ENCODE measurements at regions not wholly inside any gene's neighbourhood (a gene's known extent, or its start where the extent isn't known, plus 50 kb on each side); places are given as distances from the start of the nearest gene placed in this dataset.
A peak's percentile ranks its signal among the peaks of the same experiment; 100 is the strongest.

GRCh38 chr15:69815793-69816192 is 281.9 kb downstream of the TLE3 start:
- Histone ChIP-seq H2AFZ (ENCODE audit: low read depth, low read length) (no peak overlapping the region), H2BK15ac (ENCODE audit: low read depth, poor library complexity, severe bottlenecking) (no peak overlapping the region), H3K4me3 (ENCODE audit: insufficient read depth in 1 of 2, low read depth in 1 of 2, low read length in 2 of 2) (no peak overlapping the region), H3K23ac (ENCODE audit: low read length in 2 of 2) (no peak overlapping the region), H3K14ac (ENCODE audit: low read length in 2 of 2) (no peak overlapping the region), H2BK12ac (ENCODE audit: low read length in 2 of 2) (no peak overlapping the region), H3K4ac (ENCODE audit: low read depth in 1 of 2, low read length in 2 of 2) (no peak overlapping the region), H3K9me3 (ENCODE audit: control insufficient read depth, low read length) (no peaks in the 10 kb centered on the region), H3K36me3 (ENCODE audit: control insufficient read depth in 1 of 2, insufficient read depth in 2 of 2, low read depth in 1 of 2, low read length in 2 of 2) (no peaks in the 10 kb centered on the region), H2BK5ac (ENCODE audit: low read depth, low read length, poor library complexity, severe bottlenecking) (no peak overlapping the region), H4K8ac (ENCODE audit: low read length) (no peak overlapping the region), H3K18ac (ENCODE audit: low read depth in 1 of 2, low read length in 2 of 2) (no peak overlapping the region), H3K27ac (ENCODE audit: low read length, poor library complexity, severe bottlenecking) (no peak overlapping the region), H3K4me1 (ENCODE audit: control insufficient read depth, insufficient read depth, low read depth, low read length) (peaks cover 7% of the 10 kb centered on the region), H2BK120ac (ENCODE audit: low read depth, low read length) (no peak overlapping the region), H3K4me2 (ENCODE audit: low read length, poor library complexity, severe bottlenecking) (no peak overlapping the region), H2AK5ac (ENCODE audit: low read length, severe bottlenecking) (no peak overlapping the region), H3K9ac (ENCODE audit: low read length) (no peak overlapping the region), H3K79me1 (replicated peaks; ENCODE audit: low read length, poor library complexity, severe bottlenecking) (no peaks in the 10 kb centered on the region), H3K27me3 (ENCODE audit: control insufficient read depth in 1 of 2, insufficient read depth in 1 of 2, low read length in 2 of 2) (peaks cover 14 to 70% of the 10 kb centered on the region in 2 experiments), H4K91ac (ENCODE audit: low read length) (no peak overlapping the region)
- WGBS, result 100% methylated on average over 1 of the region's 2 CpGs
- no peak for DNase-seq

GRCh38 chr15:69816522-69816921 is 281.2 kb downstream of the TLE3 start:
- no peaks in the 10 kb centered on the region for H3K9me3 ChIP-seq (ENCODE audit: control insufficient read depth, low read length)
- no peak overlapping the region for H2BK15ac ChIP-seq (ENCODE audit: low read depth, poor library complexity, severe bottlenecking)
- H2AFZ ChIP-seq (ENCODE audit: low read depth, low read length), result no peak overlapping the region
- no peak overlapping the region for H2BK120ac ChIP-seq (ENCODE audit: low read depth, low read length)
- DNase-seq, result no peak
- no peak overlapping the region for H2BK5ac ChIP-seq (ENCODE audit: low read depth, low read length, poor library complexity, severe bottlenecking)
- WGBS, result 81% methylated on average over 2 of the region's 2 CpGs
- no peak overlapping the region for H3K4me2 ChIP-seq (ENCODE audit: low read length, poor library complexity, severe bottlenecking)
- no peak overlapping the region for H3K4me3 ChIP-seq (ENCODE audit: insufficient read depth in 1 of 2, low read depth in 1 of 2, low read length in 2 of 2)
- no peak overlapping the region for H3K27ac ChIP-seq (ENCODE audit: low read length, poor library complexity, severe bottlenecking)
- H4K8ac ChIP-seq (ENCODE audit: low read length), result no peak overlapping the region
- no peak overlapping the region for H3K4ac ChIP-seq (ENCODE audit: low read depth in 1 of 2, low read length in 2 of 2)
- no peak overlapping the region for H2AK5ac ChIP-seq (ENCODE audit: low read length, severe bottlenecking)
- H3K9ac ChIP-seq (ENCODE audit: low read length), result no peak overlapping the region
- no peaks in the 10 kb centered on the region for H3K36me3 ChIP-seq (ENCODE audit: control insufficient read depth in 1 of 2, insufficient read depth in 2 of 2, low read depth in 1 of 2, low read length in 2 of 2)
- peak overlapping the region in 1 of 2 experiments; percentile 52 for H2BK12ac ChIP-seq (ENCODE audit: low read length in 2 of 2)
- H3K14ac ChIP-seq (ENCODE audit: low read length in 2 of 2), result no peak overlapping the region
- no peaks in the 10 kb centered on the region for H3K79me1 ChIP-seq (replicated peaks; ENCODE audit: low read length, poor library complexity, severe bottlenecking)
- H3K18ac ChIP-seq (ENCODE audit: low read depth in 1 of 2, low read length in 2 of 2), result no peak overlapping the region
- no peak overlapping the region for H3K23ac ChIP-seq (ENCODE audit: low read length in 2 of 2)
- H4K91ac ChIP-seq (ENCODE audit: low read length), result no peak overlapping the region
- peaks cover 14 to 74% of the 10 kb centered on the region in 2 experiments for H3K27me3 ChIP-seq (ENCODE audit: control insufficient read depth in 1 of 2, insufficient read depth in 1 of 2, low read length in 2 of 2)
- peaks cover 10% of the 10 kb centered on the region for H3K4me1 ChIP-seq (ENCODE audit: control insufficient read depth, insufficient read depth, low read depth, low read length)

GRCh38 chr15:69818529-69818928 is 279.2 kb downstream of the TLE3 start:
- WGBS, result 85% methylated on average over 8 of the region's 8 CpGs
- Histone ChIP-seq H2AFZ (ENCODE audit: low read depth, low read length) (no peak overlapping the region), H4K8ac (ENCODE audit: low read length) (peak overlapping the region; percentile 69), H2BK15ac (ENCODE audit: low read depth, poor library complexity, severe bottlenecking) (no peak overlapping the region), H3K14ac (ENCODE audit: low read length in 2 of 2) (no peak overlapping the region), H2AK5ac (ENCODE audit: low read length, severe bottlenecking) (peak overlapping the region; percentile 37), H2BK5ac (ENCODE audit: low read depth, low read length, poor library complexity, severe bottlenecking) (no peak overlapping the region), H4K91ac (ENCODE audit: low read length) (no peak overlapping the region), H2BK12ac (ENCODE audit: low read length in 2 of 2) (no peak overlapping the region), H3K4ac (ENCODE audit: low read depth in 1 of 2, low read length in 2 of 2) (no peak overlapping the region), H3K4me1 (ENCODE audit: control insufficient read depth, insufficient read depth, low read depth, low read length) (peaks cover 7% of the 10 kb centered on the region), H3K18ac (ENCODE audit: low read depth in 1 of 2, low read length in 2 of 2) (no peak overlapping the region), H3K9ac (ENCODE audit: low read length) (no peak overlapping the region), H3K27me3 (ENCODE audit: control insufficient read depth in 1 of 2, insufficient read depth in 1 of 2, low read length in 2 of 2) (peaks cover 14 to 88% of the 10 kb centered on the region in 2 experiments), H3K9me3 (ENCODE audit: control insufficient read depth, low read length) (no peaks in the 10 kb centered on the region), H2BK120ac (ENCODE audit: low read depth, low read length) (no peak overlapping the region), H3K4me2 (ENCODE audit: low read length, poor library complexity, severe bottlenecking) (no peak overlapping the region), H3K27ac (ENCODE audit: low read length, poor library complexity, severe bottlenecking) (no peak overlapping the region), H3K23ac (ENCODE audit: low read length in 2 of 2) (no peak overlapping the region), H3K36me3 (ENCODE audit: control insufficient read depth in 1 of 2, insufficient read depth in 2 of 2, low read depth in 1 of 2, low read length in 2 of 2) (no peaks in the 10 kb centered on the region), H3K79me1 (replicated peaks; ENCODE audit: low read length, poor library complexity, severe bottlenecking) (no peaks in the 10 kb centered on the region), H3K4me3 (ENCODE audit: insufficient read depth in 1 of 2, low read depth in 1 of 2, low read length in 2 of 2) (no peak overlapping the region)
- no peak for DNase-seq

- Histone ChIP-seq H2BK5ac (ENCODE audit: low read depth, low read length, poor library complexity, severe bottlenecking) (peak overlapping the region; percentile 49), H3K4me3 (ENCODE audit: insufficient read depth in 1 of 2, low read depth in 1 of 2, low read length in 2 of 2) (no peak overlapping the region), H3K4me1 (ENCODE audit: control insufficient read depth, insufficient read depth, low read depth, low read length) (peaks cover 4% of the 10 kb centered on the region), H3K4me2 (ENCODE audit: low read length, poor library complexity, severe bottlenecking) (no peak overlapping the region), H4K8ac (ENCODE audit: low read length) (no peak overlapping the region), H3K9me3 (ENCODE audit: control insufficient read depth, low read length) (no peaks in the 10 kb centered on the region), H3K4ac (ENCODE audit: low read depth in 1 of 2, low read length in 2 of 2) (no peak overlapping the region), H4K91ac (ENCODE audit: low read length) (no peak overlapping the region), H2BK12ac (ENCODE audit: low read length in 2 of 2) (peak overlapping the region in 1 of 2 experiments; percentile 92), H2BK15ac (ENCODE audit: low read depth, poor library complexity, severe bottlenecking) (no peak overlapping the region), H3K14ac (ENCODE audit: low read length in 2 of 2) (no peak overlapping the region), H3K36me3 (ENCODE audit: control insufficient read depth in 1 of 2, insufficient read depth in 2 of 2, low read depth in 1 of 2, low read length in 2 of 2) (no peaks in the 10 kb centered on the region), H3K9ac (ENCODE audit: low read length) (no peak overlapping the region), H3K27ac (ENCODE audit: low read length, poor library complexity, severe bottlenecking) (no peak overlapping the region), H2AFZ (ENCODE audit: low read depth, low read length) (no peak overlapping the region), H3K23ac (ENCODE audit: low read length in 2 of 2) (peak overlapping the region in 1 of 2 experiments; percentile 28), H3K18ac (ENCODE audit: low read depth in 1 of 2, low read length in 2 of 2) (peak overlapping the region in 1 of 2 experiments; percentile 79), H2BK120ac (ENCODE audit: low read depth, low read length) (no peak overlapping the region), H3K27me3 (ENCODE audit: control insufficient read depth in 1 of 2, insufficient read depth in 1 of 2, low read length in 2 of 2) (peaks cover 14 to 85% of the 10 kb centered on the region in 2 experiments), H3K79me1 (replicated peaks; ENCODE audit: low read length, poor library complexity, severe bottlenecking) (no peaks in the 10 kb centered on the region), H2AK5ac (ENCODE audit: low read length, severe bottlenecking) (no peak overlapping the region)
- DNase-seq, result no peak
- WGBS, result 96% methylated on average over 3 of the region's 3 CpGs
Observed at GRCh38 chr15:69819371-69819770, 278.3 kb downstream of the TLE3 start.
